SK-N-SH (cell line): ENCODE measurements at regions not wholly inside any gene's neighbourhood (a gene's known extent, or its start where the extent isn't known, plus 50 kb on each side); places are given as distances from the start of the nearest gene placed in this dataset.

Experiments used
- CHD2 ChIP-seq: fragments of 150-350 bp; IDR thresholded peaks from 2 replicates; pipeline ENCODE4 v1.6.1; 2018; ENCODE audit warnings: low read length; ENCODE audit not compliant: partially characterized antibody
- ELF1 ChIP-seq: IDR thresholded peaks from 2 replicates; pipeline ENCODE4 v1.4.0; 2012
- EZH2phosphoT487 ChIP-seq: fragments of 200-600 bp; sonication (generic); IDR thresholded peaks from 2 replicates; pipeline ENCODE4 v1.6.1; 2017; ENCODE audit warnings: low read depth, mixed run types, mild to moderate bottlenecking, antibody characterized with exemption, moderate library complexity, borderline replicate concordance
- POLR2AphosphoS5 ChIP-seq: IDR thresholded peaks from 2 replicates; pipeline ENCODE4 v1.6.1; 2012; ENCODE audit warnings: low read depth, low read length
- RAD21 ChIP-seq: IDR thresholded peaks from 2 replicates; pipeline ENCODE4 v1.6.1; 2012; ENCODE audit warnings: mild to moderate bottlenecking, low read length
- REST ChIP-seq: IDR thresholded peaks from 2 replicates; pipeline ENCODE4 v1.6.1; 2012; ENCODE audit warnings: mild to moderate bottlenecking, low read depth, low read length, moderate library complexity
- RFX5 ChIP-seq: IDR thresholded peaks from 2 replicates; pipeline ENCODE4 v1.6.1; 2012; ENCODE audit warnings: mild to moderate bottlenecking, improper control_type of control experiment, low read length
- TF ChIP-seq, protein P1 (sequence below): fragments of 200-600 bp; sonication (generic); IDR thresholded peaks from 2 replicates; pipeline ENCODE4 v1.6.1; 2017; ENCODE audit warnings: antibody characterized with exemption, mild to moderate bottlenecking, moderate library complexity

DNA sequence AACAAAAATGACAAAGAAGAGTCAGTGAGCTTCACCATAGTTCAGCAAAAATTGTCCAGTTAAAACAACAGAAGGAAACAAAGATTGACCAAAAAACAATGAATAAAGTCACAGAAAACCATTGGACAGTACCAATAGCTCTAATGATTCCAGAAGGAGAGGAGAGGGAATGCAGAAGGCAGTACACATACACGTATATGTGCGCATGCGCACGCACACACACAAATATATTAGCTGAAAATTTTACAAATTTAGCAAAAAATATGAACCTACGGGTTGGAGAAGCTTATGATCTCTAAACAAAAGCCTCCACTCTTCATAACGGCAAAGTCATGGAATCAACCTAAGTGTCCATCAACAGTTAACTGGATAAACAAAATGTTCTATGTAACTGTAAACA, 120.3 kb upstream of the MON1B start:
- no peak for TF ChIP-seq ELF1
- TF ChIP-seq, protein P1, sequence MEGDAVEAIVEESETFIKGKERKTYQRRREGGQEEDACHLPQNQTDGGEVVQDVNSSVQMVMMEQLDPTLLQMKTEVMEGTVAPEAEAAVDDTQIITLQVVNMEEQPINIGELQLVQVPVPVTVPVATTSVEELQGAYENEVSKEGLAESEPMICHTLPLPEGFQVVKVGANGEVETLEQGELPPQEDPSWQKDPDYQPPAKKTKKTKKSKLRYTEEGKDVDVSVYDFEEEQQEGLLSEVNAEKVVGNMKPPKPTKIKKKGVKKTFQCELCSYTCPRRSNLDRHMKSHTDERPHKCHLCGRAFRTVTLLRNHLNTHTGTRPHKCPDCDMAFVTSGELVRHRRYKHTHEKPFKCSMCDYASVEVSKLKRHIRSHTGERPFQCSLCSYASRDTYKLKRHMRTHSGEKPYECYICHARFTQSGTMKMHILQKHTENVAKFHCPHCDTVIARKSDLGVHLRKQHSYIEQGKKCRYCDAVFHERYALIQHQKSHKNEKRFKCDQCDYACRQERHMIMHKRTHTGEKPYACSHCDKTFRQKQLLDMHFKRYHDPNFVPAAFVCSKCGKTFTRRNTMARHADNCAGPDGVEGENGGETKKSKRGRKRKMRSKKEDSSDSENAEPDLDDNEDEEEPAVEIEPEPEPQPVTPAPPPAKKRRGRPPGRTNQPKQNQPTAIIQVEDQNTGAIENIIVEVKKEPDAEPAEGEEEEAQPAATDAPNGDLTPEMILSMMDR = no peak
- TF ChIP-seq CHD2 = no peak
- no peak for TF ChIP-seq RFX5
- no peak for TF ChIP-seq POLR2AphosphoS5
- TF ChIP-seq RAD21 = no peak
- TF ChIP-seq EZH2phosphoT487 = no peak
- no peak for TF ChIP-seq REST
